SIG-M5 (cell line): ENCODE measurements at regions not wholly inside any gene's neighbourhood (a gene's known extent, or its start where the extent isn't known, plus 50 kb on each side); places are given as distances from the start of the nearest gene placed in this dataset.
"Not testable (repeated sequence)": the region's sequence is repeated elsewhere in the genome, so short reads cannot be mapped to it uniquely, and the experiment has no call there.

Experiments
- DNase-seq: peaks from one replicate; lab custom pipeline; 2025; lab: John Stamatoyannopoulos, UW

DNA sequence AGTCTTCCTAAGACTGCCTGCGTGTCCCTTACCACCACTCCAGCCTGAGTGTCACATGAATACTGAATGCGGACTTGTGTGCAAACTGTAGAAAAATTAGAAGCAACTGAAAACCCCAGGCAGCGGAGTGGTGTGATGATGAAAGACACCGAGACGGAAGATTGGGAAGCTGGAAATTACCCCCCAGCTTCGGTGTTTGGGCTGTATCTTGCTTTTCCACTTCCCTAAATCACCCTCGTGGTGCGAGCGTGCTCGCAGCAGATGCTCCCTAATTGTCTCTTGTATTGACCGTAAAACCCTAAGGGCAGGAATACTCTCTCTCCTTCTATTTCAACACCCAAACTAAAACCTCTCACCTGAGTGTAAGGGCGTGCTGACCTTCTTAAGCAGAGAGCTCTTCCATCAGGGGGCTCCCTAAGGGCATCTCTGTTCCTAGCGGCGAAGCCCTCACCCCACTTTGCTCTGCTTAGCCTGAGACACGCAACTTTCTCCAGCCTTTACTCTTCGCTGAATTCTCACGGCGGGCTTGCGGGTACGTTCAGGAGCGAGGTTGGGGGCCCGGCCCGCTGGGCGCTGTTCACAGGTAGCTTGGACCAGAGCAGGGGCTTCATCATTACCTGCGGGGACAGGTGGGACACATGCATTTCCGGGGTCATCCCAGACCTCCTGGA lies 62.4 kb downstream of the CRYBB2 start:
- no peak for DNase-seq

- no peak for DNase-seq
These were observed 62.9 kb downstream of the CRYBB2 start for GRCh38 chr22:25282346-25282670.

DNA sequence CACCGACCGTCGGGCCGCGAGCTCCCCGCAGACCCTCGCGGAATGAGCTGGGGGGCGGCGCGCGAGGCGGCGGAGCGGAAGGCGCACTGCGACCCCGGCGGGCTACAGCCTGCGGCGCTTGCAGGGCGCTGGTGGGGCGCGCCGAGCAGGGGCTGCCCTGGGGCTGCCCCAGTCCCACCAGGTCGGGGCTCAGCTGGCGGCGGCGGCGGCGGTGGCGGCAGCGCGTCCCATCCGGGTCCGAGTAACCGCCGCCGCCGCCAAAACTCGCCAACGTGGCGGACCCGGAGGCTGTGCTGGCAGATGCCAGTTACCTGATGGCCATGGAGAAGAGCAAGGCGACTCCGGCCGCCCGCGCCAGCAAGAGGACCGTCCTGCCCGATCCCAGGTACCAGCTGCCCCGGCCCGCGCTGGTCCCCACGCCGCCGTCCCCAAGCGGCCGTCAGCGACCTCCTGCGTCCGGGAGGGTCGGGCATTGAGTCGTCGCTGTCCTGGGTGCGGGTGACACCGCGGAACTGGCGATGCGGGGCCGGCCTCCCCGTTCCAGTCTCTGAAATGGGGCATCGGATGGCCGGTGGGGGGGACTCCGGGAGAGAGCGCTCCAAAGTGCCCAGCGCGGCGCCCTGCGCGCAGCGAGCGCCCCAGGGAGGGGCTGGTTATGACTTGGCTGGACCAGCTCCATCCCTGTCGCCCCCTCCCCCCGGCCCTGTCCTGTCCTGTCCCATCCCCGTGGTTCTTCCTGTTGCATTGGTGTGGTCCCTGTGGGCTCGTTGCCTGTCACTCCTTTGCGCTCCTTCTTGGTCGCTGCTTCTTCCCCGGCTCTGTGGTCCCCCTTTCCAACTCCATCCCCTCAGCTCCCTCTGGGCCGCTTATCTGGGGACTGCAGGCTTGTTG lies 63.5 kb downstream of the CRYBB2 start:
- no peak for DNase-seq

- DNase-seq, result not testable (repeated sequence)
These were observed 69.0 kb downstream of the CRYBB2 start for GRCh38 chr22:25288481-25288880.

DNA sequence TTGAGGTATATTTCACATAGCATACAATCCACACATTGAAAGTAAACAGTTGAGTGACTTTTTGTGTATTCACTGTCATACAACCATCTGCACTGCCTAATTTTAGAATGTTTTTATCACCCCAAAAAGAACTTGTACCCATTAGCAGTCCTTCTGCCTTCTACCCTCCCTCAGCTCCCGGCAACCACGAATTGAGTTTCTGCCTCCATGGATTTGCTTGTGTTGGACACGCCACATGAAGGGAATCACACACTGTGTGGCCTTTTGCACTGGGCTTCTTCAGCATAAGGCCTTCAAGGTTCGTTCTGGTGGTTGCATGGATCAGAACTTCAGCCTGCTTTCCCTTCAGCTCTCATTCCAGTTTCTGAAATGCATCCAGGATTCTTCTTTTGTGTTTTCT lies 82.5 kb downstream of the CRYBB2 start:
- not testable (repeated sequence) for DNase-seq

DNA sequence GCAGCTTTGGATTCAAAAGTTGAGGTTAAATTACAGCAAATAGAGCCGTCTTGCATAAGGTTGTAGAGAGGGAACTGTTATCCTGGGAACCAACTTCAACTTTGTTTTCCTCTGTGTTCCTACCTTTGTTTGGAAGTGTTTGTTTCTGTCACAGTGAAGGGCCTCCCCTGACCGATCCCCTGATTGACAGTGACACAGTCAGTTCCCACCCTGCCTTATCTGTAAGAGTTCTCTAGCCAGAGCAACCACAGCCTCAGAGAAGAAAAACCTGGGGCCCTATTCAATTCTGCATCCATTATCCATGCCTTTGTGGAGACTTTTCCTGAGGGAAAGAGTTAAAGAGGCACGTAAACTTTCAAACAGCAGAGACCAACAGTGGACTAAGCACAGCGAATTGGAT lies 90.1 kb downstream of the CRYBB2 start:
- DNase-seq, result not testable (repeated sequence)

- not testable (repeated sequence) for DNase-seq
These were observed 92.5 kb downstream of the CRYBB2 start for GRCh38 chr22:25311924-25312323.

GRCh38 chr22:25318081-25318823 lies 98.8 kb downstream of the CRYBB2 start:
- no peak for DNase-seq

GRCh38 chr22:25327018-25327755 lies 107.7 kb downstream of the CRYBB2 start:
- no peak for DNase-seq

GRCh38 chr22:25331050-25331449 lies 111.6 kb downstream of the CRYBB2 start:
- DNase-seq, result no peak

DNA sequence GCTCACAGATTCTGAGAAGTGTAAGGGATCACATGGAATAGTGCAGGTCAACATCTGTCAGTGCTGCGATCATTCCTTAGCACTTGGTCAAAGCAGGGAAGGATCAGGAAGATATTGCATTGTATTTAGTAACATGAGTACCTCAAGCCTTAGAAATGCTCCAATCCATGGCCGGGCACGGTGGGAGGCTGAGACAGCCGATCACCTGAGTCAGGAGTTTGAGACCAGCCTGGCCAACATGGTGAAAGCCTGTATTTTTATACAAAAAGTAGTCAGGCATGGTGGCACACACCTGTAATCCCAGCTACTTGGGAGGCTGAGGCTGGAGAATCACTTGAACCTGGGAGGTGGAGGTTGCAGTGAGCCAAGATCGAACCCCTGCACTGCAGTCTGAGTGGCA lies 112.5 kb downstream of the CRYBB2 start:
- not testable (repeated sequence) for DNase-seq

GRCh38 chr22:25332386-25332785 lies 112.9 kb downstream of the CRYBB2 start:
- no peak for DNase-seq

GRCh38 chr22:25334162-25334490 lies 114.7 kb downstream of the CRYBB2 start:
- DNase-seq, result no peak

DNA sequence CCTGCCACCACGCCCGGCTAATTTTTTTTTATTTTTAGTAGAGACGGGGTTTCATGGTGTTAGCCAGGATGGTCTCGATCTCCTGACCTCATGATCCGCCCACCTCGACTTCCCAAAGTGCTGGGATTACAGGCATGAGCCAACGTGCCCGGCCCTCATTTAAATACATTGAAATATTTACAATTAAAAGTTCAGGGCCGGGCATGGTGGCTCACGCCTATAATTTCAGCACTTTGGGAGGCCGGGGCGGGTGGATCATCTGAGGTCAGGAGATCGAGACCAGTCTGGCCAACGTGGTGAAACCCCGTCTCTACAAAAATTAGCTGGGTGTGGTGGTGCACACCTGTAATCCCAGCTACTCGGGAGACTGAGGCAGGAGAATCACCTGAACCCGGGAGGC lies 115.2 kb downstream of the CRYBB2 start:
- DNase-seq, result not testable (repeated sequence)

GRCh38 chr22:25335276-25335675 lies 115.8 kb downstream of the CRYBB2 start:
- DNase-seq, result not testable (repeated sequence)

- not testable (repeated sequence) for DNase-seq
These were observed 121.1 kb downstream of the CRYBB2 start for GRCh38 chr22:25340536-25340935.

- not testable (repeated sequence) for DNase-seq
These were observed 124.9 kb downstream of the CRYBB2 start for GRCh38 chr22:25344366-25344765.

DNA sequence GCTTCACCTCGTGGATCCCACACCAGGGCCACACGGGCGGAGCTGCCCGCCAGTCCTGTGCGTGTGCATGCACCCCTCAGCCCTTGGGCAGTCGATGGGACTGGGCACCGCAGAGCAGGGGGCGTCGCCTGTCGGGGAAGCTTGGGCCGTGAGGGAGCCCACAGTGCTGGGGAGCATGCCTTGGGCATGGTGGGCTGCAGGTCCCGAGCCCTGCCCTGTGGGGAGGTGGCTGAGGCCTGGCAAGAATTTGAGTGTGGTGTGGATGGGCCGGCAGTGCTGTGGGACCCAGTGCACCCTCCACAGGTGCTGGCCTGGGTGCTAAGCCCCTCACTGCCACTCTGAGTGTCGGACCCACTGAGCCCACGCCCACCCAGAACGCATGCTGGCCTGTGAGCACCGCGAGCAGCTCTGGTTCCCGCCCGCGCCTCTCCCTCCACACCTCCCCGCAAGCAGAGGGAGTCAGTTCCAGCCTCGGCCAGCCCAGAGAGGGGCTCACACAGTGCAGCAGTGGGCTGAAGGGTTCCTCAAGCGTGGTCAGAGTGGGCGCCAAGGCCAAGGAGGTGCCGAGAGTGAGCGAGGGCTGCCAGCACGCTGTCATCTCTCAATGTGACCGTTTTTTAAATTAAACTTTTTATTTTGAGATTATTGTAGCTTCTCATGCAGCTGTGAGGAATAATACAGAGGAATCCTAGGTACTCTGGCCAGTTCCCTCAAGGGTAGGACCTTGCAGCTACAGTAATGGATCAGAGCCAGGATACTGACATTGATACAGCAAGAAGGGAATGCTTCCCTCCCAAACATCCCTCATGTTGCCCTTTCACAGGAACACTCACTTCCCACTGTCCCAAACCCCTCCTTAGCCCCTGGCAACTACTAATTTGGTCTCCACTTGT lies 127.7 kb downstream of the CRYBB2 start:
- DNase-seq, result no peak

DNA sequence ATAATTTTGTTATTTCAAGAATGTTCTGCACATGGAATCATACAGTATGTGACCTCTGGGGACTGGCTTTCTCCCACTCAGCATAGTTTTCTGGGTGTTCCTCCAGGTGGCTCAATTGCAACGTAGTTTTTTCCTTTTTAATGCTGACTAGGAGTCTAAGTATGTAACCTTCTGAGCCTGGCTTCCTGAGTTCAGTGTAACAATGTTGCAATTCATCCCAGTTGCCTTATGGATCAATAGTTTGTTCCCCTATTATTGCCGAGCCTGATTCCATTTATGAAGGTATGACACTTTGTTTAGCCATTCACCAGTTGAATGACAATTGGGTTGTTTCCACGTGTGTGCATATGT lies 128.3 kb downstream of the CRYBB2 start:
- no peak for DNase-seq

- DNase-seq, result no peak
These were observed 129.0 kb downstream of the CRYBB2 start for GRCh38 chr22:25348391-25348790.

- DNase-seq, result not testable (repeated sequence)
These were observed 129.6 kb downstream of the CRYBB2 start for GRCh38 chr22:25348996-25349395.
